ENCODE measurements at regions not wholly inside any gene's neighbourhood (a gene's known extent, or its start where the extent isn't known, plus 50 kb on each side); places are given as distances from the start of the nearest gene placed in this dataset.

- Histone ChIP-seq H3K36me3 (ENCODE audit: control insufficient read depth in 4 of 4, insufficient read depth in 4 of 4, low read length in 3 of 4) (no peaks in the 10 kb centered on the region), H3K27me3 (replicated peaks in 2 of 5; ENCODE audit: control insufficient read depth in 4 of 5, insufficient read depth in 5 of 5, low read length in 4 of 5) (no peaks in the 10 kb centered on the region), H3K9me3 (ENCODE audit: control extremely low read depth in 1 of 5, control insufficient read depth in 4 of 5, insufficient read depth in 2 of 5, low read depth in 1 of 5, low read length in 4 of 5) (no peaks in the 10 kb centered on the region), H3K27ac (ENCODE audit: insufficient read depth in 1 of 2, low read depth in 1 of 2, low read length in 2 of 2, poor library complexity in 1 of 2, severe bottlenecking in 2 of 2) (no peak overlapping the region), H3K4me1 (ENCODE audit: control extremely low read depth in 1 of 4, control insufficient read depth in 4 of 4, insufficient read depth in 4 of 4, low read length in 3 of 4) (no peaks in the 10 kb centered on the region), H3K4me3 (ENCODE audit: control insufficient read depth in 1 of 7, extremely low read depth in 1 of 7, insufficient read depth in 4 of 7, low read depth in 2 of 7, low read length in 6 of 7) (no peak overlapping the region)
- CTCF ChIA-PET: no interaction called here
- POLR2A ChIA-PET: interaction anchor here (0.6 kb wide), 1 partner anchor 24 kb away, joined by 3 read pairs; no protein-coding TSS in a partner anchor
- WGBS (ENCODE audit: insufficient coverage): 100% methylated on average over 1 of the region's 4 CpGs
- DNase-seq: no peak
These were observed 59.8 kb upstream of the ARHGAP21 start for GRCh38 chr10:24783504-24783903.

DNA sequence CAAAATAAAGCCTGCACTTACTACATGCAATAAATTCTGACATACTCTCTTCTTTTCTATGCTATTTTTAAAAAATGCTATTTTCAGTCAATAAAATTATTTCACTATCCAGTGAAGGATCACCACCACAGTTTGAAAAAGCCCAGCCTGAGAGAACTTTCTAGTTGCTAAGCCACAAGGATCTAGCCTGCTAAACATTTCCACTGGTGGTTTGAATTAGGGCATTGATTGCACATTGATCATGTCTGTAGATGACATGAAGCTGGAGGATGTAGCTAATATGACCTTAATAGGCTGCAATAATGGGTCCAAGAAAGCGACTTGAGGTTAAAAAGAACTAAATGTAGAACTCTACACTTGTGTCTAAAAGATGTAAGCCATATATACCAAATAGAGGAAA is 56.0 kb upstream of the ARHGAP21 start:
- Histone ChIP-seq H3K27me3 (replicated peaks in 2 of 5; ENCODE audit: control insufficient read depth in 4 of 5, insufficient read depth in 5 of 5, low read length in 4 of 5) (no peaks in the 10 kb centered on the region), H3K4me3 (ENCODE audit: control insufficient read depth in 1 of 7, extremely low read depth in 1 of 7, insufficient read depth in 4 of 7, low read depth in 2 of 7, low read length in 6 of 7) (no peak overlapping the region), H3K27ac (ENCODE audit: insufficient read depth in 1 of 2, low read depth in 1 of 2, low read length in 2 of 2, poor library complexity in 1 of 2, severe bottlenecking in 2 of 2) (no peak overlapping the region), H3K36me3 (ENCODE audit: control insufficient read depth in 4 of 4, insufficient read depth in 4 of 4, low read length in 3 of 4) (no peaks in the 10 kb centered on the region), H3K9me3 (ENCODE audit: control extremely low read depth in 1 of 5, control insufficient read depth in 4 of 5, insufficient read depth in 2 of 5, low read depth in 1 of 5, low read length in 4 of 5) (no peaks in the 10 kb centered on the region), H3K4me1 (ENCODE audit: control extremely low read depth in 1 of 4, control insufficient read depth in 4 of 4, insufficient read depth in 4 of 4, low read length in 3 of 4) (no peaks in the 10 kb centered on the region)
- no CpG with 5 or more reads among the region's 1 CpG for WGBS (ENCODE audit: insufficient coverage)
- POLR2A ChIA-PET: no interaction called here
- DNase-seq: no peak
- CTCF ChIA-PET: no interaction called here

DNA sequence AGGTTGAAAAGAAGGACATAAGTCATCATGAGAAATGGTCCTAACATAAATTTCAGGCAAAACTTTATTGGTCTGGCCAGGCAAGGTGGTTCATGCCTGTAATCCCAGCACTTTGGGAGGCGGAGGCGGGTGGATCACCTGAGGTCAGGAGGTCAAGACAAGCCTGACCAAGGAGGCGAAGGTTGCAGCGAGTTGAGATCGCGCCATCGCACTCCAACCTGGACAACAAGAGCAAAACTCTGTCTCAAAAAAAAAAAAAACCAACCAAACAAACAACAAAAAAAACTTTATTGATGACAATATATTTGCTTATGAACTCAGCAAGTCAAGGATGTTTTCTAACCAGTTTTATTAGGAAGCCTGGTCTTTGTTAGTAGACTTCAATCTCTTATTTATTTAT is 54.6 kb upstream of the ARHGAP21 start:
- ChIA-PET CTCF (interaction anchor here (0.6 kb wide), 1 partner anchor 722 kb away, joined by 3 read pairs; no protein-coding TSS in a partner anchor), POLR2A (no interaction called here)
- no peaks in the 10 kb centered on the region for H3K27me3 ChIP-seq (replicated peaks in 2 of 5; ENCODE audit: control insufficient read depth in 4 of 5, insufficient read depth in 5 of 5, low read length in 4 of 5)
- H3K4me1 ChIP-seq (ENCODE audit: control extremely low read depth in 1 of 4, control insufficient read depth in 4 of 4, insufficient read depth in 4 of 4, low read length in 3 of 4): no peaks in the 10 kb centered on the region
- no peak overlapping the region for H3K4me3 ChIP-seq (ENCODE audit: control insufficient read depth in 1 of 7, extremely low read depth in 1 of 7, insufficient read depth in 4 of 7, low read depth in 2 of 7, low read length in 6 of 7)
- WGBS (ENCODE audit: insufficient coverage): 94% methylated on average over 2 of the region's 7 CpGs
- no peak overlapping the region for H3K27ac ChIP-seq (ENCODE audit: insufficient read depth in 1 of 2, low read depth in 1 of 2, low read length in 2 of 2, poor library complexity in 1 of 2, severe bottlenecking in 2 of 2)
- DNase-seq: no peak
- H3K9me3 ChIP-seq (ENCODE audit: control extremely low read depth in 1 of 5, control insufficient read depth in 4 of 5, insufficient read depth in 2 of 5, low read depth in 1 of 5, low read length in 4 of 5): no peaks in the 10 kb centered on the region
- H3K36me3 ChIP-seq (ENCODE audit: control insufficient read depth in 4 of 4, insufficient read depth in 4 of 4, low read length in 3 of 4): no peaks in the 10 kb centered on the region

DNA sequence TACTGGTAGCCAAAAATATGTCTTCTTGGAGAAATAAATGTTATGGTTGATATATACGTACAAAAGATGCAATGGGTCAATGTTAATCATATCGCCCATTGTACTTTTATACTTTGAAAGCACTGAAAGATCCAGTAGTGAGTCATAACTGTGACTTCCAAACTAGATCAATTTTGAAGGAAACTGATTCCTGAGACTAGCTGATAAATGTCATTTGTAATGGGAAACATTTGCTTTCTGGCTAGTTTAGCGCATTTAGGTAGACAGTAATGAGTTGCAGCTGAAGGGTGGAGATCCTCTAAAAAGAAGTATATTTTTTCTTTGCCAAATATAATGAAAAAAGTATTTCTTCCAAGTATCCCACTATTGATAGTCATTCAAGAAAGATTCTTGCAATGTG is 53.5 kb upstream of the ARHGAP21 start:
- CTCF ChIA-PET: no interaction called here
- H3K27me3 ChIP-seq (replicated peaks in 2 of 5; ENCODE audit: control insufficient read depth in 4 of 5, insufficient read depth in 5 of 5, low read length in 4 of 5): no peaks in the 10 kb centered on the region
- no peak overlapping the region for H3K4me3 ChIP-seq (ENCODE audit: control insufficient read depth in 1 of 7, extremely low read depth in 1 of 7, insufficient read depth in 4 of 7, low read depth in 2 of 7, low read length in 6 of 7)
- no peaks in the 10 kb centered on the region for H3K36me3 ChIP-seq (ENCODE audit: control insufficient read depth in 4 of 4, insufficient read depth in 4 of 4, low read length in 3 of 4)
- no CpG with 5 or more reads among the region's 3 CpGs for WGBS (ENCODE audit: insufficient coverage)
- POLR2A ChIA-PET: no interaction called here
- no peaks in the 10 kb centered on the region for H3K4me1 ChIP-seq (ENCODE audit: control extremely low read depth in 1 of 4, control insufficient read depth in 4 of 4, insufficient read depth in 4 of 4, low read length in 3 of 4)
- no peak overlapping the region for H3K27ac ChIP-seq (ENCODE audit: insufficient read depth in 1 of 2, low read depth in 1 of 2, low read length in 2 of 2, poor library complexity in 1 of 2, severe bottlenecking in 2 of 2)
- DNase-seq: no peak
- H3K9me3 ChIP-seq (ENCODE audit: control extremely low read depth in 1 of 5, control insufficient read depth in 4 of 5, insufficient read depth in 2 of 5, low read depth in 1 of 5, low read length in 4 of 5): no peaks in the 10 kb centered on the region

DNA sequence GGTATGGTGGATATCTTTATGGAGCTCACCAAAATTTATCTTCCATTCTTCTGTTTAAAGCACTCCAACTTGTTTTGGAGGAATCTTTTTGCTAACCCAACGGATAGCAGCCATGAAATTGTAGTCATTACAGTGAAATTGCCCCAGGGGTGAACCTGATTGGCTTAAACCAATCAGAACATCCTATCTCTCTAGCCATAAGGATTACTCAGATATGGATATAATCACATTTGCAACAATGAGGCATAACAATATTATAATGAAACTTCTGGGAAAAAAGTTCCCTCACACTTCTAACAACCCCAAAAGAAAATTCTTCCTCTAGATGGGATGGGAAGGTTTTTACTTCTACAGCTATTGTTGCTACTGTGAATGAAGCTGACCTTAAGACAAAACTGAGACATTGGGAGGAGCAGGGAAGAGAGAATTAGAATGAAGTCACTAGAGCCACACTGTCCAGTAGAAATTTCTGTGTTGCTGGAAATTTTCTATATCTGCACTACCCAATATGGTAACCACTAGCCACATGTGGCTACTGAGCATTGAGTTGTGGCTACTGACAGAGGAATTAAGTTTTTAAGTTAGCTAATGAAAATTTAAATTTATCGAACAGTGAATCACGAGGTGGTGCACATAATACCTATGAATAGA is 50.4 kb upstream of the ARHGAP21 start:
- no peaks in the 10 kb centered on the region for H3K27me3 ChIP-seq (replicated peaks in 2 of 5; ENCODE audit: control insufficient read depth in 4 of 5, insufficient read depth in 5 of 5, low read length in 4 of 5)
- no peak overlapping the region for H3K4me3 ChIP-seq (ENCODE audit: control insufficient read depth in 1 of 7, extremely low read depth in 1 of 7, insufficient read depth in 4 of 7, low read depth in 2 of 7, low read length in 6 of 7)
- H3K9me3 ChIP-seq (ENCODE audit: control extremely low read depth in 1 of 5, control insufficient read depth in 4 of 5, insufficient read depth in 2 of 5, low read depth in 1 of 5, low read length in 4 of 5): no peaks in the 10 kb centered on the region
- 100% methylated on average over 1 of the region's 3 CpGs for WGBS (ENCODE audit: insufficient coverage)
- no peaks in the 10 kb centered on the region for H3K4me1 ChIP-seq (ENCODE audit: control extremely low read depth in 1 of 4, control insufficient read depth in 4 of 4, insufficient read depth in 4 of 4, low read length in 3 of 4)
- no peak overlapping the region for H3K27ac ChIP-seq (ENCODE audit: insufficient read depth in 1 of 2, low read depth in 1 of 2, low read length in 2 of 2, poor library complexity in 1 of 2, severe bottlenecking in 2 of 2)
- ChIA-PET POLR2A (no interaction called here), CTCF (interaction anchor here (0.7 to 0.9 kb wide), 2 partner anchors 12 to 306 kb away, joined by 3 read pairs; no protein-coding TSS in a partner anchor)
- H3K36me3 ChIP-seq (ENCODE audit: control insufficient read depth in 4 of 4, insufficient read depth in 4 of 4, low read length in 3 of 4): no peaks in the 10 kb centered on the region
- DNase-seq: no peak
